Fibroblast of skin of abdomen (primary cell): ENCODE measurements at regions not wholly inside any gene's neighbourhood (a gene's known extent, or its start where the extent isn't known, plus 50 kb on each side); places are given as distances from the start of the nearest gene placed in this dataset.
"Not testable (repeated sequence)": the region's sequence is repeated elsewhere in the genome, so short reads cannot be mapped to it uniquely, and the experiment has no call there.

Experiments used
- DNase-seq: peaks from one replicate; pipeline ENCODE4 v3.0.0-alpha.2; 2013

- DNase-seq, result peak; percentile 31
Measured at GRCh38 chrX:131595120-131595519, 51.2 kb downstream of the OR13H1 start.

GRCh38 chrX:131607792-131608369 lies 64.0 kb downstream of the OR13H1 start:
- no peak for DNase-seq

GRCh38 chrX:131609480-131609879 lies 65.6 kb downstream of the OR13H1 start:
- DNase-seq, result no peak

GRCh38 chrX:131613260-131613659 lies 69.4 kb downstream of the OR13H1 start:
- no peak for DNase-seq

GRCh38 chrX:131614241-131614640 lies 70.4 kb downstream of the OR13H1 start:
- DNase-seq, result peak; percentile 2

GRCh38 chrX:131617182-131617581 lies 73.3 kb downstream of the OR13H1 start:
- peak; percentile 78 for DNase-seq

GRCh38 chrX:131621650-131622049 lies 77.8 kb downstream of the OR13H1 start:
- peak; percentile 34 for DNase-seq

- DNase-seq, result peak; percentile 1
Measured at GRCh38 chrX:131626681-131627296, 82.9 kb downstream of the OR13H1 start.

- no peak for DNase-seq
Measured at GRCh38 chrX:131630534-131630933, 86.7 kb downstream of the OR13H1 start.

GRCh38 chrX:131633285-131633917 lies 89.5 kb downstream of the OR13H1 start:
- DNase-seq, result peak; percentile 33

- no peak for DNase-seq
Measured at GRCh38 chrX:131634900-131635299, 91.0 kb downstream of the OR13H1 start.

- DNase-seq, result no peak
Measured at GRCh38 chrX:131646106-131646505, 102.2 kb downstream of the OR13H1 start.

GRCh38 chrX:131649741-131650140 lies 105.9 kb downstream of the OR13H1 start:
- no peak for DNase-seq

- DNase-seq, result peak; percentile 2
Measured at GRCh38 chrX:131650637-131651410, 107.0 kb downstream of the OR13H1 start.

GRCh38 chrX:131663726-131664125 lies 119.9 kb downstream of the OR13H1 start:
- not testable (repeated sequence) for DNase-seq

- no peak for DNase-seq
Measured at GRCh38 chrX:131671735-131672134, 127.9 kb downstream of the OR13H1 start.

- DNase-seq, result no peak
Measured at GRCh38 chrX:131675596-131676194, 131.8 kb downstream of the OR13H1 start.

GRCh38 chrX:131677655-131678628 lies 134.1 kb downstream of the OR13H1 start:
- peak; percentile 3 for DNase-seq

GRCh38 chrX:131682735-131683134 lies 138.9 kb downstream of the OR13H1 start:
- not testable (repeated sequence) for DNase-seq

GRCh38 chrX:131693359-131693758 lies 149.5 kb downstream of the OR13H1 start:
- no peak for DNase-seq

- not testable (repeated sequence) for DNase-seq
Measured at GRCh38 chrX:131696989-131697388, 153.1 kb downstream of the OR13H1 start.

- no peak for DNase-seq
Measured at GRCh38 chrX:131703646-131704045, 159.8 kb downstream of the OR13H1 start.
